GM19463 (cell line): ENCODE measurements at regions not wholly inside any gene's neighbourhood (a gene's known extent, or its start where the extent isn't known, plus 50 kb on each side); places are given as distances from the start of the nearest gene placed in this dataset.

Experiments used
- ATAC-seq: cut with Tn5 transposase; IDR thresholded peaks from one replicate; pipeline ENCODE4 v1.9.1; 2021; ENCODE audit warnings: mild to moderate bottlenecking, moderate library complexity; ENCODE audit not compliant: unreplicated experiment

DNA sequence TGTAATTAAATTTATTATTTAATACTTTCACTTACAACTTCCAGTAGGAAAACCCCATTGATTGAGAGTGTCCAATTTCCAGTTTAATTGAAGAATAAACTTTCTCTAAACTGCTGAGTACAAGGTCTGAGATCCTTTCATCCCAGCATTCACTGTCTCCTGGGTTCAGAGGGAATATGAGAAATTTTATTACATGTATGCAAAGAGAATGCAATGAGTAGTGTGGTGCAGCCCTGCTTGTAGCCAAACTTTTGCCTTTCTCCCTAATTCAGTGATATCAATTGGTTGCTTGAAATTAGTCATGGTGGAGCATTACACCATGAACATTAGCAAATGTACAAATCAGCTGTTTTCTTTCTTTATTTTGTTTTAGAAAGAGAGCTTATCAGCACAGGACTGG, 780.6 kb upstream of the MDGA2 start:
- no peak for ATAC-seq

DNA sequence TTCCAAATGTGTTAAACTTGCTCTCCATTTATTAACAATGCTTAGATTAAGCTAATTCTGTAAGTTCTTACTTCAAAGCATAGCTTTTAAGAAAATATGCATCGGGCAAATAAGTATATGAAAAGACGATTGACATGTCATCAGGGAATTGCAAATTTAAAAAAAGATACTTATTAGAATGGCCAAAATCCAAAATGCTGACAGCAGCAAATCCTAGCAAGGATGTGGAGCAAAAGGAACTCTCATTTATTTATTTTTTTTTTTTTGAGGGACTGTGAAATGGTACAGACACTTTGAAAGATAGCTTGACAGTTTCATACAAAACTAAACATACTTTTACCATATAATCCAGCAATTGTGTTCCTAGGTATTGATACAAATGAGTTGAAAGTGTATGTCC, 779.5 kb upstream of the MDGA2 start:
- ATAC-seq: no peak

DNA sequence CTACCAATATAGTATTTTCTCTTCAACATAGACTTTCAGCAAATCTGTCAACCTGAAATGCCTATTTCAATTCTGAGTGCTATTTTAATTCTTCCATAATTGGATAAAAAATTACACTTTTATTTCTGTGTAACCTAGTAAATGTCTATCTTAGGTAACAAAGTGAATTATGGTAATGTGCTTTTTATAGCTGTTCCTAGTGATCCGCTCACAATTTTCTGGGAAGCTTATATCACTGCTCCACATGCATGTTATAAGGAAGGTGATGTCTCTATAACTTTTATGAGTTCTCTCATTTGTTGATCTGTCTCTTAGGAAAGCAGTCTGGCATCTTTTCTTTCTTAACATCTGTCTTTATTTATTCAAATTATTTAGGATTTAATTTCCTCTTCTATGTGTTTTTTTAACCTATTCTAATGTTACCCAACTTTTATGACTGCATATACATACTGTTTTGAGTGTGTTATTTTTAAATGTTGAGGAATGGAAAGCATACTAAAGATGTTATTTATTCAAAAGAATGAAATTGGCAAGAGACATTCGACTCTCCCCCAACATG, 777.1 kb upstream of the MDGA2 start:
- ATAC-seq: no peak

DNA sequence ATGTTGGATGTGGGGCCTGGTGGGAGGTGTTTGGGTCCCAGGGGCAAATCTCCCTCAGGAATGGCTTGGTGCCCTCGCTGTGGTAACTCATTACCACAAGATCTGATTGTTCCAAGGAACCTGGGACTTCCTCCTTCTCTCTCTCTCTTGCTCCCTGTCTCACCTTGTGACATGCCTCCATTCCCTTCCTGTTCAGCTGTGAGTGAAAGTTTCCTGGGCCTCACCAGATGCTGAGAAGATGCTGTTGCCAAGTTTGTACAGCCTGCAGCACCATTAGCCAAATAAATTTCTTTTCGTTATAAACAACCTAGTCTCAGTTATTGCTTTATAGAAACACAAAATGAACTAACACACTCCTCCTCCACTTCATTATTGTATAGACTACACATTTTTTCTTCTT, 759.8 kb upstream of the MDGA2 start:
- no peak for ATAC-seq

DNA sequence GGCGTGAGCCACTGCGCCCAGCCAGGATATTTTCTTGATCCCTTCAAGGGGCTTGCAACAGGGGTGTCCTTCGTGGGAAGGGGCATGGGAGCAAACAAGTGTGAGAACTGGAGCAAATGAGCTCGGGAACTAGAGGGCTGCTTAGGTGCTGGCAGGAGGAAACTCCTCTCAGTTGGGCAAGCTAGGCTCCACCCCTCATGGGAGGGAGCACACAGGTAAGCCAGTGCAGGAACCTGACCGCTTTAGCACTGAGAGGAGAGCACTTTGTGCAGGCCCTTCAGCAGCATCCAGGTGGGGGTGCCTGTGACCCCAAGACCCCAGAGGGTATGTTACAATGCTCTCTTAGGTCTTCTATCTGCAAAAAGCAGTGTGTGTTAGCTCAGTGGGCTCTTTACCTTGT, 755.4 kb upstream of the MDGA2 start:
- ATAC-seq: no peak

DNA sequence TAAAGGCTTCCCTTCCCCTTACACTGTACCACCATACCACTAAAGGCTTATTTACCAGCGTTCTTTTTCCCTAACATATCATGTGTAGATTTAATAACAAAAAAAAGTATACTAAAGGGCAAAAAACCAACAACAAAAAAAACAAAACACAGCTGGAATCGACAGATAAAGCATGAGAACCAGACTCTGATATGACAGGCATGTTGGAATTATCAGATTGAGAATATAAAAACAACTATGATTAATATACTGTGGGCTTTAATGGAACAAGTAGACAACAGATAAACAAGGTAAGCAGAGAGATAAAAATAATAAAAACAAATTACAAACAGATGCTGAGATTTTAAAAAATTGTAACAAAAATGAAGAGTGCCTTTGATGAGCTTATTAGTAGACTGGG, 754.1 kb upstream of the MDGA2 start:
- ATAC-seq: no peak

DNA sequence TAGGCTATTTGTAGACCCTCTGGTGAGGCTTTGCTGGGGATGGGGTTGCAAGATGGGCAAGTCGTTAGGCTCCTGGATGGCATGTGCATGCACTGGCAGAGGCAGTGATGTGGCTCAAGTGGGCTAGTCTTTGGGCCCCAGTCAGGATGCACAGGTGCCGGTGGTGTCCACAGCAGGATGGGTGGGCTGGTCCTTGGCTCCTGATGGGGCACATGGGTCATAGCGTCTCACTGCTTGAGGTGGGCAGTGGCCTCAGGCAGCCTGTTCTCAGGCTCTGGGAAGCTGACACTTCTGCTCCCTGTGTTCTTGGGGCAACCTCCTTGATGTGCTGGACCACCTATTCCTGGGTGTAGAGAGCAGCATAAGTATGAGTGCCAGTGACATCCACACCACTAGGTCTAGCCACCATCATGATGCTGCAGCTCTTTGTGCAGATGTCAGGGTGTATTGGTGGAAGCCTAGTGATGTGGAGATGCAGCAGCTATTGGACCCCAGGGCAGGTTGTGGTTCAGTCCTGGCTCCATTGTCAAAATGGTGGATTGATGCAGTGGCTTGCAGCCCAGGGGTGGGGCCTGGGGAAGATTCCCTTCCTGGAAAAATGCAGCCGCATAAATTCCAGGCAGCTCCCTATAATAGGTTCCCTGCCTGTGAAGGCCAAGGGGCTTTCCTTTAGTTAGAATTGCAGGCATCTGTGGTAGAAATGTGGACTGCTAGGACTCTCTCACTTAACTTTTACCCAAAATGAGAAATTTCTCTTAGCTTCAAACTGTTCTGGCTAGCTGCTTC, 742.5 kb upstream of the MDGA2 start:
- no peak for ATAC-seq

DNA sequence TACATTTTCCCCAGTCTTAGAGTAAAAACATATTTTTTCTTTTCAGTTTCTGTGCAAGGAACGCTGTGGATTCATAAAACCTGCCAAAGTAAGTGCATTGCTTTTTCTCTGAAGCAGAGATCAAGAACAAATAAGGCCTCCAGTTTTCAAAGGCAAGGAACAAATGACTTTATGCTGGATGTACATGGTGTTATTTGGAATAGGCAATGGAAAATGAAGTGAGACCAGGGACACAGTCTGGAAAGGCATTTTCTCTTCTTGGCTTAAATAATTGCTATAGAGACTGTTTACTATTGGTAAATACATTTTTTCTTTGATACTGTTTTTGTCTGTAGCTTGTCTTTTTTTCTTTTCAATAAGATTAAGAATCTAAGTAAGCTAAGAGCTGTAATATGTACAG, 725.9 kb upstream of the MDGA2 start:
- no peak for ATAC-seq

DNA sequence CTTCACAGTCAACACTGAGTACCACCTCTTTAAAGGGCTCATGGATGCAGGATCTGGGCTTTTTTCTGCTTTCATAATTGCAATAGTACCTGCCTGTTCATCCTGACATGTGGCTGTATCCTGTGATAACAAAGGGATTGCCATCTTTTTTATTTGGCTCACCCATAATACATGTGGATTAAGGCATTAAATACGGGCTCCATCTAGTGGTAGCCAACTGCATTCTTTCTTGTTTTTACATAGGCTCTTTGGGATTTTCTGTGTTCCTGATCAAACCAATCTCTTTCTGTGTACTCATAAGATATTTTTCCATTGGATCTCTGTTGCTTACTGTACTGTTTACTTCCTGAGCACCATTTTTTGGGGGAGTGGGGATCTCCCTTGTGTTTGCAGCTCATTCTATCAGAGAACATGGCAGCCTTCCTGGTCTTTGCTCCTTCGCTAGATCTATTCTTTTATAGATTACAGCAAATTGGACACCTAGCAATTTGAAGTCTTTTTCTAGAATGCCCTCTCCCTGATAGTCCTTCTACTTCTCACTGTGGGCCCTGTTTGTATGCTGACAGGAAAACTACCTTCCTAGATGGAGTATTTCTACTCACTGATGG, 723.4 kb upstream of the MDGA2 start:
- ATAC-seq: no peak

DNA sequence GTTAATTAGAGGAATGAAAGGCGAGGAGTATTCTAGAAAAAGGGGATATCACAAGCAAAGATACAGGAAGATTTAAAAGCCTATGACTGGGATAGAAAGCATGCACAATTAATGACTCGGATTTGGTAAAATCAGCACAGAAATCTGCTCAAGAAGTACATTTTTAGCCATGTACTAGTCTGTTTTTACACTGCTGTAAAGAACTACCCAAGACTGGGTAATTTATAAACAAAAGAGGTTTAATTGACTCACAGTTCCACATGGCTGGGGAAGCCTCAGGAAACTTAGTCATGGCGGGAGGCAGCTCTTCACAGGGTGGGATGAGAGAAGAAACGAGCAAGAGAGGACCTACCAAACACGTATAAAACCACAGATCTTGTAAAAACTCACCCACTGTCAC, 716.3 kb upstream of the MDGA2 start:
- no peak for ATAC-seq

DNA sequence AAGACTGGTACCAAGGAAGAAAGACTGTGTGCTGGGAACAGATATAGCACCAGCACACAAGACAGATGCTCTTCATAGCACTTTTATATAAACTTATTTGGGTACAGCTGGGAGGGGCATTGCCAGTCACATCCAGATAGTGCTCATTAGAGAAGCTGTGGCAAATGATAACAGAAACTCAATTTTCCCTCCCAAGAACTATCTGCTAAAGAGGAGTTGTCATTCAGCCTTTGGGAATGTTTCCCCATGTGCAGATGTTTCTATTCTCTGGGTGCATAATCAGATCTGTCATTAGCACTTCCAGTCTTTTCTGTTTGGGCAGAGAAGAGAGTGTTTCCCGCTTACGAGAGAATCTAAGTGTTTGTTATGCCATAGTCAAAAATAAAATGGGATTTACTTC, 714.9 kb upstream of the MDGA2 start:
- no peak for ATAC-seq

DNA sequence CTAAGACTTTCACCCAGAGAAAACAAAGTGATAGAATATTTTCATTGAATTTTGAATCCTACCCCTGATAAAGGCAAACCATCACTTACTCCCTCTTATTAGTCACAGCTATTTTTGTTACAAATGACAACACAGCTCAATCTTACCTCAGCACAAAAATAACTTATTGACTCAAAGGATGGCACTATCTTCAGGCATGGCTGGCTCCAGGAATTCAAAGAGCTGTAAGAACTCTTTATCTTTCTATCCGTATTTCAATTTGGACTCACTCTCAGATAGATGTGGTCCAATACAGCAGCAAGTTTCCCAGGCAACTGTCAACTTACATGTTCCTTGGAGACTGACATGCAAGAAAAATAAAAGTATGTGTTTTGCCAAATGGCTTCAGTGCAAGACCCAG, 709.4 kb upstream of the MDGA2 start:
- no peak for ATAC-seq

DNA sequence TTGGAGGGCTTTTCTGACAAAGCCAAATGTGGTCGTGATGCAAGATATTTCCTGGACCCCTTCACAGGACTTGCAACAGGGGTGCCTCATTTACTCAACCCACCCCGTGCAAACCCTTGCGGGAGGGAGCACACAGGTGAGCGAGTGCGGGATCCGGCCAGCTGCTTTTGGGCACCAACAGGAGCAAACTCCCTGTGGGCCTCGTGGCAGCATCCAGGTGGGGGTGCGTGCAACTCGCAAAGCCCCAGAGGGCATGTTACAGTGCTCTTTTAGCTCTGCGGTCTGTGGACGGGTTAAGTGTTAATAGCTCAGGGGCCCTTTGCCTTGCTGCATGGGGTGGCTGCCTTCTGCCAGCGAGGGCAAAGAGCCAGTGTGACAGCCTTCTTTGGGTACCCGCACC, 707.6 kb upstream of the MDGA2 start:
- ATAC-seq: no peak

DNA sequence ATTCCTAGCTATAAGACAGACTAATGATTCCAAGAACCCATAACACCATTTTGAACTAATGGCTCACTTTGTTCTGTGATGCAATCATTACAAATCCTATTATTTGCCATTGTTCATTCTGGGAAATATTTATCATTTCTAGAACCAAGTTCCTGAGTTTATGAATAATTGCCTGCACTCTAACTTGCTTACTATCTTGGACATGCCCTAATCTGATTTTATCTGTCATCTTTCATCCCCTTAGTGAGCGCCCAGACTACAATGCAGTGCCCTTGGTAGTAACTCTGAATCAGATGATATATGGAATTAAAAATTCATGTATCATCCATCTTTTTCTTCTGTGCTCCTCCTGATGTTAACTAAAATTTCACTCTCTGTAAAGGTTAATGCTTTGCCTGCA, 703.1 kb upstream of the MDGA2 start:
- no peak for ATAC-seq

DNA sequence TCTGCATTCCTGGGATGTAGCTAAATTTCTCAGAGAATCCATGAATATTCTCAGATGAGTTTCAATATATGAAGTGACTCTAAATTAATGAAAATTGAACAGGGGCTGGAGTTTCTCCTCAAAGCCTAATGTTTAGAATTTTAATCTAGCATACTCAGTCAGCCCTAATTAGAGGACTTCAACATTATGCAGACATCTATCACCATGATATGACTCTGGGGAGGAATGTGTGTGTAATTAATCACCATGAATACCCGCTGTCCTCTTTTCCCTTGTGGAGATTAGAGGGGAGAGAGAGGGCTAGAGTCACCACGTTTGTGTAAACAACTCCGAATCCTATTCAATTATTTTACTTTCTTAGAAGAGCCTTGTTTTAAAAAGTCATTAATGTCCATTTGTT, 698.6 kb upstream of the MDGA2 start:
- ATAC-seq: no peak

DNA sequence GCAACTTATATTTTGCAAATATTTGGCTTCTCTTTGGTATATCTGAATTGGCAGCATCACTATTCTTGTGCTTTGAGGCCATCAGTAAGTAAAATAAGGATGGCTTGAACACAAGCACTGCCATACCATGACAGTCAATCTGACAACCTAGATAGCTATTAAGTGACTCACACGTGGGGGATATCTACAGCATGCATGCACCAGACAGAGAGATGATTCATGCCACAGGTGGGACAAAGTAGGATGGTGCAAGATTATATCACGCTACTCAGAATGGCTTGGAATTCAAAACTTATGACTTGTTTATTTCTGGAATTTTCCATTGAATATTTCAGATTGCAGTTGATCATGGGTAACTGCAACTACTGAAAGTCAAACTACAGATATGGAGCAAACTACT, 675.6 kb upstream of the MDGA2 start:
- no peak for ATAC-seq

DNA sequence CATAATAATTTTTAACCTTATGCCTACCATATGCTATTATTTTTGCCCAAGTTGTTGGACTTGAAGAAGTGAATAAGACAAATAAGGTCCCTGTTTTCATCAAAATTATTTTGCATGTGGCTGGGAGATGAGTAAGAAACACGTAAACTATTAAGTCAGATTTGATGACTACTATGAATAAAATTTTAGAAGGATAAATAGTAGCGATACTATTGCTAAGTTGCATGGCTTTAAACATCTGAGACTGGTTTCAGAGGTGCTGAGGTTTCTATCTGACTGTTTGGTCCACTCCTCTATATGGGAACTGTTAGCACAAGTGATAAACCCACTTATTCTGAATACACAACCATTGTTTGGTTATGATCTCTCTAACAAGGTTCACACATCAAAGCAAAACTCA, 674.3 kb upstream of the MDGA2 start:
- ATAC-seq: no peak

DNA sequence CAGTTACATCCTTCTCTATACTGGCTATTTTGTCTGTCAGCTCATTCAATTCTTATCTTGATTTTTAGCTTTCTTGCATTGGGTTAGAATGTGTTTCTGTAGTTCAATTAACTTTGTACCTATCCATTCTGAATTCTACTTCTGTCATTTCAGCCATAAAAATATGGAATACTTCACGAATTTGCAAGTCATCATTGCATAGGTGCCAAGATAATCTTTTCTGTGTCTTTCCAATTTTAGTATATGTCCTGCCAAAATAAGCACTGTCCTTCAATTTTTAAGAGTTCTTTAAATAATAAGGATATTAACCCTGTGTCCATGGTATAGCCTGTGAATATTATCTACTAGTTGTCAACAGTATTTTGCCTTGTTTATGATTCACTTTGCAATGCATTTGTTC, 665.7 kb upstream of the MDGA2 start:
- ATAC-seq: no peak

DNA sequence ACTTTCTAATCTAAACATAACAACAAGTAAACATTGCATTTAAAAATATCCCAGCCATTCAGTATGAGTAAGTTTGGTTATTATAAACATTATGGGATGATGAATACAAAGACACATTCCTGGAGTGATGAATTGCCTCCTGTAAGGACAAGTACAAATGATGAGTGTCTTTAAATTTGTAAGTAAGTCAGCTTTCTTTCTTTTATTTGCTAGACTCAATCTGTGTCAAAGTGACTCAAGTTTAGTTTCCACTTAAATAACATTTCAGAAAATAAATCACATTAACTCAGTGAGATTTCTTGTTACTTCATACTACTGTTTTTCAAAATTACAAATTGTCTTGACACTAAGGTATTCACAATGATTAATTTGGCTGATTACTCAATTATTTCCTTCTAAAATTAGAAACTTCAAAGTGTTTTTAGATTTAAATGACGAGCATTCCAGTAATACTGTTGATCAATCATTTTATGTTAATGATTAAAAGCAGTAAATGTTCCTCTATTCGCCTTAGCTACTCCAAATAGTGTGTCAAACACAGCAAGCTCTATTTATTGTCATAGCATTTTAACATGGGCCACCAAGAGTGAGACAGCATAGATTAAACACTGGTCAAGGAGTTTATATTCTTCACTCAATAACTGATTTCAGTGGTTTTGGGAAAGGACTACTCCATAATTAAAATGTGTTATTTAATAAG, 658.0 kb upstream of the MDGA2 start:
- no peak for ATAC-seq

DNA sequence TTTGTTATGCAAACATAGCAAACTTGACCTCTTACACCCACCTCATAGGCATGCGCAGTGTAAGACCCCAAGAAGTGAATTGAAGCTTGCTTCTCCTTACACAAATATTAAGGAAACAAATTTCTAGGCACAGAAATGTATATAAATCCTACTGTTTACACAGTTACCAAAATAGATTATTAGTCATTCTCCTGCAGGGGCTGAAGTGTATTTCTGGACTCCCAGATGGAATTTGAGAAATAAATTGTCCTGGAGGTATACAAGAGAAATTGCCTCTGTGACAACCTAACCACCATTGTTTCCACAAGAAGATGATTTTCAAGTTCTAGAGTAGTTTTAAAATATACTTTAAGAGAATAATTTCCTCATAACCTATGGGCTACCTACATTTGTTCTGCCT, 656.0 kb upstream of the MDGA2 start:
- no peak for ATAC-seq

DNA sequence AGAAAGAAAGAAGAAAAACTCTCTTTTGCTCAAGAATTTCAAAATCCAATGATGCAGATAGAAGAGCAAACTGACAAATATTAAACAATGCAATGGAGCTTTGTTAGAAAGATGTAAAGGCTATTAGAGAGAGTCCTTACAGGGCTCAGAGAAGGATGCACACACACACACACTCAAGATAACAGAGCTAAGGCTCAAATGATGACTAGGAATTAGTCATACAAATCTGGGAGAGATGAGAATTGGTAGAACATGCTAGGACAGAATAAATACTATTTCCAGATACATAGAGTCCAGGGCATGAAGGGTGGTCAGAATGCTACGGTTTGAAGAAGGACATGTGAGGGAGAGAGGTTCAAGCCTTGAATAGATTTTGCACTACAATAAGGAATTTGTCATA, 650.1 kb upstream of the MDGA2 start:
- no peak for ATAC-seq

DNA sequence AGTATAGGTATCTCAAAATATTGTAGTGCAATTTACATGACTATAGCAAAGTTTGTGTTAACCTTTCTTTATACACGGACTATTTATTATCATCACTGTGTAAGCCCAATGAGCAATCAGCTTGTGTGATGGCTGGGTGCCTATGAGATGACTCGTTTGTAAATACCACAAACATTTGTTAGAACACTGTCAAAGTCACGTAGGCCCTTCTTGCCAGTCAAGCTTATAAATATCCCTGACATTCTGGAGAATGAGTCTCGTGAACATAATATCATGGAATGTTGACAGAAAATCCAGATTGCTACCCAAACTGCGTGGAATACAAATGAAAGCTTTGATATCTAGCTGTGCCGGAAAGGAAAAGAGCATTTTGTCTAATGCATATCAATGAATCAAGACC, 648.3 kb upstream of the MDGA2 start:
- no peak for ATAC-seq
